GM23338 (cell line): ENCODE measurements at regions not wholly inside any gene's neighbourhood (a gene's known extent, or its start where the extent isn't known, plus 50 kb on each side); places are given as distances from the start of the nearest gene placed in this dataset.

Source experiments
- ATAC-seq: fragments of 200-7000 bp; cut with Tn5 transposase; 3 replicates; pipeline ENCODE4 v1.9.1; 2020
- DNase-seq: peaks from one replicate; pipeline ENCODE4 v3.0.0-alpha.2; 2015; ENCODE audit warnings: low spot score
- H2AFZ ChIP-seq: fragments of 200-600 bp; sonication (generic); 2 replicates; pipeline ENCODE4 v1.8.0; 2016; ENCODE audit warnings: antibody characterized with exemption, mild to moderate bottlenecking, moderate library complexity
- H3F3A ChIP-seq: fragments of 200-600 bp; sonication (generic); replicated peaks from 2 replicates; pipeline ENCODE4 v1.8.0; 2017; ENCODE audit warnings: antibody characterized with exemption, mixed run types, low read depth
- H3K27ac ChIP-seq: fragments of 200-600 bp; sonication (generic); 2 replicates; pipeline ENCODE4 v1.6.1; 2016; ENCODE audit warnings: low read depth
- H3K27me3 ChIP-seq: fragments of 200-600 bp; sonication (generic); 2 replicates; pipeline ENCODE4 v1.8.0; 2016; ENCODE audit warnings: mild to moderate bottlenecking, mixed run types, moderate library complexity; ENCODE audit not compliant: insufficient read depth
- H3K36me3 ChIP-seq: fragments of 200-600 bp; sonication (generic); 2 replicates; pipeline ENCODE4 v1.8.0; 2016; ENCODE audit warnings: mild to moderate bottlenecking; ENCODE audit not compliant: insufficient read depth
- H3K4me1 ChIP-seq: fragments of 200-600 bp; sonication (generic); 2 replicates; pipeline ENCODE4 v1.8.0; 2016; ENCODE audit warnings: mild to moderate bottlenecking, moderate library complexity; ENCODE audit not compliant: insufficient read depth
- H3K4me2 ChIP-seq: fragments of 200-600 bp; sonication (generic); 2 replicates; pipeline ENCODE4 v1.7.1; 2017; ENCODE audit warnings: mixed run types
- H3K4me3 ChIP-seq: fragments of 200-600 bp; sonication (generic); 2 replicates; pipeline ENCODE4 v1.6.1; 2016; ENCODE audit warnings: mixed run types
- H3K79me2 ChIP-seq: fragments of 200-600 bp; sonication (generic); replicated peaks from 2 replicates; pipeline ENCODE4 v1.8.0; 2017; ENCODE audit warnings: mild to moderate bottlenecking; ENCODE audit not compliant: insufficient read depth
- H3K9me2 ChIP-seq: fragments of 200-600 bp; sonication (generic); 2 replicates; pipeline ENCODE4 v1.8.0; 2017; ENCODE audit not compliant: insufficient read depth
- H4K20me1 ChIP-seq: fragments of 200-600 bp; sonication (generic); replicated peaks from 2 replicates; pipeline ENCODE4 v1.8.0; 2017; ENCODE audit warnings: mild to moderate bottlenecking; ENCODE audit not compliant: insufficient read depth
- H3K27ac Mint-ChIP-seq: 2 replicates; pipeline ENCODE4 v1.8.0; 2020; ENCODE audit warnings: inconsistent platforms, mild to moderate bottlenecking, moderate library complexity, mixed read lengths
- H3K27me3 Mint-ChIP-seq: 3 replicates; pipeline ENCODE4 v1.8.0; 2022; ENCODE audit warnings: low read depth, mild to moderate bottlenecking, moderate library complexity, mixed read lengths, inconsistent platforms; ENCODE audit not compliant: insufficient read depth, poor library complexity
- H3K36me3 Mint-ChIP-seq: 3 replicates; pipeline ENCODE4 v1.8.0; 2021; ENCODE audit warnings: low read depth, mild to moderate bottlenecking, inconsistent platforms, moderate library complexity, mixed read lengths
- H3K4me1 Mint-ChIP-seq: 3 replicates; pipeline ENCODE4 v1.8.0; 2020; ENCODE audit warnings: mild to moderate bottlenecking, inconsistent platforms, mixed read lengths
- H3K4me3 Mint-ChIP-seq: 3 replicates; pipeline ENCODE4 v1.8.0; 2021; ENCODE audit warnings: moderate library complexity, mild to moderate bottlenecking, inconsistent platforms, mixed read lengths
- H3K9me3 Mint-ChIP-seq: 3 replicates; pipeline ENCODE4 v1.8.0; 2020; ENCODE audit warnings: moderate library complexity, mild to moderate bottlenecking, inconsistent platforms, mixed read lengths
- CREB1 ChIP-seq: fragments of 250-450 bp; sonication (Bioruptor Pico); IDR thresholded peaks from 2 replicates; pipeline ENCODE4 v1.5.0; 2020; ENCODE audit warnings: low read depth, mild to moderate bottlenecking, moderate library complexity
- EZH2 ChIP-seq: fragments of 200-600 bp; sonication (generic); IDR thresholded peaks from one replicate; pipeline ENCODE4 v1.8.0; 2017; ENCODE audit warnings: antibody characterized with exemption, mild to moderate bottlenecking, low read depth; ENCODE audit not compliant: unreplicated experiment
- EZH2phosphoT487 ChIP-seq: fragments of 200-600 bp; sonication (generic); IDR thresholded peaks from one replicate; pipeline ENCODE4 v1.8.1; 2018; ENCODE audit warnings: antibody characterized with exemption; ENCODE audit not compliant: unreplicated experiment
- JUNB ChIP-seq: IDR thresholded peaks from one replicate; pipeline ENCODE4 v1.6.1; 2016; ENCODE audit warnings: antibody characterized with exemption; ENCODE audit not compliant: unreplicated experiment
- NANOG ChIP-seq: IDR thresholded peaks from 2 replicates; pipeline ENCODE4 v1.6.1; 2016; ENCODE audit warnings: antibody characterized with exemption, borderline replicate concordance
- POLR2AphosphoS5 ChIP-seq: IDR thresholded peaks from 2 replicates; pipeline ENCODE4 v1.6.1; 2016; ENCODE audit warnings: antibody characterized with exemption, low read depth
- STAT1 ChIP-seq: IDR thresholded peaks from one replicate; pipeline ENCODE4 v1.6.1; 2016; ENCODE audit warnings: antibody characterized with exemption; ENCODE audit not compliant: unreplicated experiment
- ZNF114 ChIP-seq: fragments of 250-450 bp; sonication (Bioruptor Pico); IDR thresholded peaks from 2 replicates; pipeline ENCODE4 v1.5.0; 2020; ENCODE audit warnings: mild to moderate bottlenecking, moderate library complexity
- ZNF331 ChIP-seq: fragments of 250-450 bp; sonication (Bioruptor Pico); IDR thresholded peaks from 2 replicates; pipeline ENCODE4 v1.5.0; 2020; ENCODE audit warnings: low read depth, mild to moderate bottlenecking, moderate library complexity
- ZNF462 ChIP-seq: fragments of 250-450 bp; sonication (Bioruptor Pico); IDR thresholded peaks from 2 replicates; pipeline ENCODE4 v1.5.0; 2020; ENCODE audit warnings: mild to moderate bottlenecking, moderate library complexity
- TF ChIP-seq, protein P1 (sequence below): IDR thresholded peaks from one replicate; pipeline ENCODE4 v1.6.1; 2018; ENCODE audit warnings: antibody characterized with exemption; ENCODE audit not compliant: unreplicated experiment
- TF ChIP-seq, protein P2 (sequence below), 2 experiments: fragments of 200-600 bp in 1 of 2; sonication (generic) in 1 of 2; conservative IDR thresholded peaks; 2 replicates each; pipeline versions ENCODE4 v1.5.1 to v1.6.1; 2016 to 2017; ENCODE audit warnings: antibody characterized with exemption in 2 of 2, low read depth in 2 of 2, mild to moderate bottlenecking in 2 of 2, moderate library complexity in 1 of 2
- TF ChIP-seq, protein P3 (sequence below): IDR thresholded peaks from 2 replicates; pipeline ENCODE4 v1.6.1; 2016; ENCODE audit warnings: antibody characterized with exemption

GRCh38 chr16:86251682-86252081 is 258.6 kb upstream of the FOXF1 start:
- no peak overlapping the region for H3K27ac Mint-ChIP-seq
- peaks cover 12% of the 10 kb centered on the region for H3K27me3 Mint-ChIP-seq
- H3K4me1 Mint-ChIP-seq: no peaks in the 10 kb centered on the region
- TF ChIP-seq, protein P1, sequence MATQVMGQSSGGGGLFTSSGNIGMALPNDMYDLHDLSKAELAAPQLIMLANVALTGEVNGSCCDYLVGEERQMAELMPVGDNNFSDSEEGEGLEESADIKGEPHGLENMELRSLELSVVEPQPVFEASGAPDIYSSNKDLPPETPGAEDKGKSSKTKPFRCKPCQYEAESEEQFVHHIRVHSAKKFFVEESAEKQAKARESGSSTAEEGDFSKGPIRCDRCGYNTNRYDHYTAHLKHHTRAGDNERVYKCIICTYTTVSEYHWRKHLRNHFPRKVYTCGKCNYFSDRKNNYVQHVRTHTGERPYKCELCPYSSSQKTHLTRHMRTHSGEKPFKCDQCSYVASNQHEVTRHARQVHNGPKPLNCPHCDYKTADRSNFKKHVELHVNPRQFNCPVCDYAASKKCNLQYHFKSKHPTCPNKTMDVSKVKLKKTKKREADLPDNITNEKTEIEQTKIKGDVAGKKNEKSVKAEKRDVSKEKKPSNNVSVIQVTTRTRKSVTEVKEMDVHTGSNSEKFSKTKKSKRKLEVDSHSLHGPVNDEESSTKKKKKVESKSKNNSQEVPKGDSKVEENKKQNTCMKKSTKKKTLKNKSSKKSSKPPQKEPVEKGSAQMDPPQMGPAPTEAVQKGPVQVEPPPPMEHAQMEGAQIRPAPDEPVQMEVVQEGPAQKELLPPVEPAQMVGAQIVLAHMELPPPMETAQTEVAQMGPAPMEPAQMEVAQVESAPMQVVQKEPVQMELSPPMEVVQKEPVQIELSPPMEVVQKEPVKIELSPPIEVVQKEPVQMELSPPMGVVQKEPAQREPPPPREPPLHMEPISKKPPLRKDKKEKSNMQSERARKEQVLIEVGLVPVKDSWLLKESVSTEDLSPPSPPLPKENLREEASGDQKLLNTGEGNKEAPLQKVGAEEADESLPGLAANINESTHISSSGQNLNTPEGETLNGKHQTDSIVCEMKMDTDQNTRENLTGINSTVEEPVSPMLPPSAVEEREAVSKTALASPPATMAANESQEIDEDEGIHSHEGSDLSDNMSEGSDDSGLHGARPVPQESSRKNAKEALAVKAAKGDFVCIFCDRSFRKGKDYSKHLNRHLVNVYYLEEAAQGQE: no peak
- TF ChIP-seq ZNF114 (no peak), JUNB (no peak), POLR2AphosphoS5 (no peak), STAT1 (no peak), ZNF331 (CRISPR knock-in tag) (no peak), EZH2phosphoT487 (no peak), ZNF462 (no peak), EZH2 (no peak), NANOG (no peak), CREB1 (CRISPR knock-in tag) (no peak)
- TF ChIP-seq, protein P2, sequence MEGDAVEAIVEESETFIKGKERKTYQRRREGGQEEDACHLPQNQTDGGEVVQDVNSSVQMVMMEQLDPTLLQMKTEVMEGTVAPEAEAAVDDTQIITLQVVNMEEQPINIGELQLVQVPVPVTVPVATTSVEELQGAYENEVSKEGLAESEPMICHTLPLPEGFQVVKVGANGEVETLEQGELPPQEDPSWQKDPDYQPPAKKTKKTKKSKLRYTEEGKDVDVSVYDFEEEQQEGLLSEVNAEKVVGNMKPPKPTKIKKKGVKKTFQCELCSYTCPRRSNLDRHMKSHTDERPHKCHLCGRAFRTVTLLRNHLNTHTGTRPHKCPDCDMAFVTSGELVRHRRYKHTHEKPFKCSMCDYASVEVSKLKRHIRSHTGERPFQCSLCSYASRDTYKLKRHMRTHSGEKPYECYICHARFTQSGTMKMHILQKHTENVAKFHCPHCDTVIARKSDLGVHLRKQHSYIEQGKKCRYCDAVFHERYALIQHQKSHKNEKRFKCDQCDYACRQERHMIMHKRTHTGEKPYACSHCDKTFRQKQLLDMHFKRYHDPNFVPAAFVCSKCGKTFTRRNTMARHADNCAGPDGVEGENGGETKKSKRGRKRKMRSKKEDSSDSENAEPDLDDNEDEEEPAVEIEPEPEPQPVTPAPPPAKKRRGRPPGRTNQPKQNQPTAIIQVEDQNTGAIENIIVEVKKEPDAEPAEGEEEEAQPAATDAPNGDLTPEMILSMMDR (conservative IDR thresholded peaks at IDR 0.05; ENCODE audit: low read depth in 2 of 2): no peak
- TF ChIP-seq, protein P3, sequence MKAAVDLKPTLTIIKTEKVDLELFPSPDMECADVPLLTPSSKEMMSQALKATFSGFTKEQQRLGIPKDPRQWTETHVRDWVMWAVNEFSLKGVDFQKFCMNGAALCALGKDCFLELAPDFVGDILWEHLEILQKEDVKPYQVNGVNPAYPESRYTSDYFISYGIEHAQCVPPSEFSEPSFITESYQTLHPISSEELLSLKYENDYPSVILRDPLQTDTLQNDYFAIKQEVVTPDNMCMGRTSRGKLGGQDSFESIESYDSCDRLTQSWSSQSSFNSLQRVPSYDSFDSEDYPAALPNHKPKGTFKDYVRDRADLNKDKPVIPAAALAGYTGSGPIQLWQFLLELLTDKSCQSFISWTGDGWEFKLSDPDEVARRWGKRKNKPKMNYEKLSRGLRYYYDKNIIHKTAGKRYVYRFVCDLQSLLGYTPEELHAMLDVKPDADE: no peak
- H3F3A ChIP-seq: no peaks in the 10 kb centered on the region
- H3K9me3 Mint-ChIP-seq: peaks cover 5% of the 10 kb centered on the region; the same call in 2 of the 3 replicates
- H3K27ac ChIP-seq: no peak overlapping the region
- DNase-seq (no peak), ATAC-seq (no peak)
- no peak overlapping the region for H2AFZ ChIP-seq
- 0 out of 2 replicates have a peak, but pooled peaks cover 2% of the 10 kb centered on the region for H3K9me2 ChIP-seq
- H3K4me2 ChIP-seq: no peak overlapping the region
- no peak overlapping the region for H3K4me3 ChIP-seq
- H3K36me3 ChIP-seq: no peaks in the 10 kb centered on the region
- no peaks in the 10 kb centered on the region for H3K79me2 ChIP-seq
- H3K4me3 Mint-ChIP-seq: no peak overlapping the region
- no peaks in the 10 kb centered on the region for H3K27me3 ChIP-seq
- H3K4me1 ChIP-seq: no peaks in the 10 kb centered on the region
- no peaks in the 10 kb centered on the region; the same call in 2 of the 3 replicates for H3K36me3 Mint-ChIP-seq
- H4K20me1 ChIP-seq: no peaks in the 10 kb centered on the region
